Neural progenitor cell (in vitro differentiated cells): ENCODE measurements at regions not wholly inside any gene's neighbourhood (a gene's known extent, or its start where the extent isn't known, plus 50 kb on each side); places are given as distances from the start of the nearest gene placed in this dataset.

Source experiments
- EZH2 ChIP-seq: fragments of 200-600 bp; sonication (generic); IDR thresholded peaks from 2 replicates; pipeline ENCODE4 v1.6.1; 2017; ENCODE audit warnings: antibody characterized with exemption, mild to moderate bottlenecking, moderate library complexity
- EZH2phosphoT487 ChIP-seq: fragments of 200-600 bp; sonication (generic); IDR thresholded peaks from 2 replicates; pipeline ENCODE4 v1.6.1; 2017; ENCODE audit warnings: antibody characterized with exemption
- TF ChIP-seq, protein P1 (sequence below): fragments of 200-600 bp; sonication (generic); IDR thresholded peaks from 2 replicates; pipeline ENCODE4 v1.5.1; 2017; ENCODE audit warnings: antibody characterized with exemption, mild to moderate bottlenecking

DNA sequence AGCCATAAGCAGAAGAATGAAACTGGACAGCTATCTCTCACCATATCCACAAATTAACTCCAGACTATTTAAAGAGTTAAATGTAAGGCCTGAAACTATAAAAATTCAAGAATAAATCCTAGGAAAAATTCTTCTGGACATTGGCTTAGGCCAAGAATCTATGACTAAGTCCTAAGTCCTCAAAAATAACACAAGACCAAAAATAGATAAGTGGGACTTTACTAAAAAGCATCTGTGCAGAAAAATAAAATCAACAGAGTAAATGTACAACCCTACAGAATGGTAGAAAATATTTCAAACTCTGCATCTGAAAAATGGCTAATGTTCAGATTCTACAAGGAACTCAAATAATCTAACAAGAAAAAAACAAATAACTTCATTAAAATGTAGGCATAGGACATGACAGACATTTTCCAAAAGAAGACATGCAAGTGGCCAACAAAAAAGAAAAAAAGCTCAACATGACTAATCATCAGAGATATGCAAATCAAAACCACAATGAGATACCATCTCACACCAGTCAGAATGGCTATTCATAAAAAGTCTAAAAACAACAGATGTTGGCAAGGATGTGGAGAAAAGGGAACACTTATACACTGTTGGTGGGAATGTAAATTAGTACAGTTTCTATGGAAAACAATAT lies 61.0 kb upstream of the PPFIA2 start:
- TF ChIP-seq, protein P1, sequence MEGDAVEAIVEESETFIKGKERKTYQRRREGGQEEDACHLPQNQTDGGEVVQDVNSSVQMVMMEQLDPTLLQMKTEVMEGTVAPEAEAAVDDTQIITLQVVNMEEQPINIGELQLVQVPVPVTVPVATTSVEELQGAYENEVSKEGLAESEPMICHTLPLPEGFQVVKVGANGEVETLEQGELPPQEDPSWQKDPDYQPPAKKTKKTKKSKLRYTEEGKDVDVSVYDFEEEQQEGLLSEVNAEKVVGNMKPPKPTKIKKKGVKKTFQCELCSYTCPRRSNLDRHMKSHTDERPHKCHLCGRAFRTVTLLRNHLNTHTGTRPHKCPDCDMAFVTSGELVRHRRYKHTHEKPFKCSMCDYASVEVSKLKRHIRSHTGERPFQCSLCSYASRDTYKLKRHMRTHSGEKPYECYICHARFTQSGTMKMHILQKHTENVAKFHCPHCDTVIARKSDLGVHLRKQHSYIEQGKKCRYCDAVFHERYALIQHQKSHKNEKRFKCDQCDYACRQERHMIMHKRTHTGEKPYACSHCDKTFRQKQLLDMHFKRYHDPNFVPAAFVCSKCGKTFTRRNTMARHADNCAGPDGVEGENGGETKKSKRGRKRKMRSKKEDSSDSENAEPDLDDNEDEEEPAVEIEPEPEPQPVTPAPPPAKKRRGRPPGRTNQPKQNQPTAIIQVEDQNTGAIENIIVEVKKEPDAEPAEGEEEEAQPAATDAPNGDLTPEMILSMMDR = no peak
- TF ChIP-seq EZH2 (no peak), EZH2phosphoT487 (no peak)
